Islet of Langerhans (tissue), 1 donor: ENCODE measurements at regions not wholly inside any gene's neighbourhood (a gene's known extent, or its start where the extent isn't known, plus 50 kb on each side); places are given as distances from the start of the nearest gene placed in this dataset.
"Not testable (repeated sequence)": the region's sequence is repeated elsewhere in the genome, so short reads cannot be mapped to it uniquely, and the experiment has no call there.

Source experiments
- FAIRE-seq: peaks from one replicate; lab custom pipeline; 2011; peaks lifted over from hg19 to GRCh38; lab: Jason Lieb, UNC

DNA sequence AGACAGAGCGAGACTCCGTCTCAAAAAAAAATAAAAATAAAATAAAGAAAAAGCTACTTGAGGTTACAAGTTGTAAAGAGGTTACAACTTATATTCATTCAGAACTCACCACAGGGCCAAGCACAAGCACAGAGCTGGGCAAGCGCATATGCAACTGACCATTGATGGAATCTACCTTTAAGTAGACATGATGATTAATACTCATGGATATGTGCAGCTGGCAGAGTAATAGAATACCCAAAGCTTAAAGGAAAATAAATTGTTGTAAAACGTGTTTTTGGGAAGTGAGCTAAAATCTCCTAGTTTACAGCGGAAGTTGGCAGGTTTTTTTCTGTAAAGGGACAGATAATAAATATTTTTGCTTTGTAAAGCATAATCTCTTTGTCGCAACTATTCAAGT, 111.6 kb downstream of the TMEM168 start:
- no peak for FAIRE-seq

DNA sequence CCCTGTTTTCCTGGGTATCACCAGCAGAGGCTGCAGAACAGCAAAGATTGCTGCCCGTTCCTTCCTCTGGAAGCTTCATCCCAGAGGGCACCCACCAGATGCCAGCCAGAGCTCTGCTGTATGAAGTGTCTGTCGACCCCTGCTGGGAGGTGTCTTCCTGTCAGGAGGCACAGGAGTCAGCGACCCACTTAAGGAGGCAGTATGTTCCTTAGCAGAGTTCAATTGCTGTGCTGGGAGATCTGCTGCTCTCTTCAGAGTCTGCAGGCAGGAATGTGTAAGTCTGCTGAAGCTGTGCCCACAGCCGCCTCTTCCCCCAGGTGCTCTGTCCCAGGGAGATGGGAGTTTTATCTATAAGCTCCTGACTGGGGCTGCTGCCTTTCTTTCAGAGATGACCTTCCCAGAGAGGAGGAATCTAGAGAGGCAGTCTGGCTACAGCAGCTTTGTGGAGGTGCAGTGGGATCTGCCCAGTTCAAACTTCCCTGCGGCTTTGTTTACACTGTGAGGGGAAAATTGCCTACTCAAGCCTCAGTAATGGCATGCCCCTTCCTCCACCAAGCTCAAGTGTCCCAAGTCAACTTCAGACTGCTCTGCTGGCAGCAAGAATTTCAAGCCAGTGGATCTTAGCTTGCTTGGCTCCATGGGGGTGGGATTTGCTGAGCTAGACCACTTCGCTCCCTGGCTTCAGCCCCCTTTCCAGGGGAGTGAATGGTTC, 100.6 kb downstream of the TMEM168 start:
- not testable (repeated sequence) for FAIRE-seq

DNA sequence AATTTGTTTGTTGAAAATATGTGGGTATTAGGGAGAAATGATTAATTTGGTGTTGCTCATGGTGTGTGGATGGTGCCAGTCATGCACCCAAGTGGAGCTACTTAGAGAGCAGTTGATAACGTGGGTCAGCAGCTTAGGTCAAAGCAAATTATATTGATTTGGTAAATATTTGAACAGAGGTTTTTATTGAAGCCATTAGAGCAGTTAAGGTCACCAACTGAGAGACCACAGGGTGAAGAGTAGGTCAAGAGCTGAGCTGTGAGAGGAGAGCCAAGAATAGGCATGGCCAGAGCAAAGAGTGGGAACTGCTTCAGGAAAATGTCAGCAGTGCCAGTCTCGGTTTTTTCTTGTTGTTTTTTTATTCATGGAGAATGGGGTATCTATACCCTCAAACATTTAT, 97.9 kb downstream of the TMEM168 start:
- FAIRE-seq, result peak; percentile 91

DNA sequence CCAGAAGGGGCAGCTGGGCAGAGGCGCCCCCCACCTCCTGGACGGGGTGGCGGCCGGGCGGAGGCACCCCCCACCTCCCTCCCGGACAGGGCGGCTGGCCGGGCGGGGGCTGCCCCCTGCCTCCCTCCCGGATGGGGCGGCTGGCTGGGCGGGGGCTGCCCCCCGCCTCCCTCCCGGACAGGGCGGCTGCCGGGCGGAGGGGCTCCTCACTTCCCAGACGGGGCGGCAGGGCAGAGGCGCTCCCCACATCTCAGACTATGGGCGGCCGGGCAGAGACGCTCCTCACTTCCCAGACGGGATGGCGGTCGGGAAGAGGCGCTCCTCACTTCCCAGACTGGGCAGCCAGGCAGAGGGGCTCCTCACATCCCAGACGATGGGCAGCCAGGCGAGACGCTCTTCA, 93.0 kb downstream of the TMEM168 start:
- not testable (repeated sequence) for FAIRE-seq

DNA sequence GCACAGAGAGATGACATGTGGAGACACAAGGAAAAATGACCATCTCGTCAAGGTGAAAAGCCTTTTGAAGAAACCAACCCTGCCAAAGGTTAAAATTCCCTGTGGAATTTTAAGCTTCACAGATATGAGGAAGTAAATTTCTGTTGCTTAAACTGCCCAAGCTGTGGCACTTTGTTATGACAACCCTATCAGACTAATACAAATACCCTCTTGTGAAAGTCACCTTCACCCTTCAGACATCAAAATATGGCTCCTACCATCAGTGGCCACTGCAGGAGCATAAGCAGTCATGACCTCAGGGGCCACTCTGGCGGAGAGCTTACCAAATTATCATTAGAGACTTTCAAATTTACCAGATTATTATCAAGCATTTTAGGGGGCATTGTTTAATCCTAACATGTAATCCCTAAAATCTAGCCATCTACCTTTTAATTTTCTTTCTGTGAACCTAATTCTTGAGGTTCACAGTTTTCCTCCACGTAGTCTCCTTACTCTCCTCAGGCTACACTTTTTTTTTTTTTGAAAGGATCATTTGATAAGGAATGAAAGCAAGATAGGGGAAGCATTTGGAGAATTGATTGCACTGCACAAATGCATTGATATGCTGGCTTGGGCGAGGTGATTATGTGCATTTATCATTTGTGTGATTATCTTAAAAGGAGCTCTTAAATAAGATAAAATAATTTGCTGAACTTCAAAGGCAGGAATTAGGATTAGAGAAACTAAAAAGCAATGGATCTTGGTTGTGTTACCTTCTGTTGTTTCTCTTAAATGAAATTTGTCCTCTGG, 90.3 kb downstream of the TMEM168 start:
- no peak for FAIRE-seq

DNA sequence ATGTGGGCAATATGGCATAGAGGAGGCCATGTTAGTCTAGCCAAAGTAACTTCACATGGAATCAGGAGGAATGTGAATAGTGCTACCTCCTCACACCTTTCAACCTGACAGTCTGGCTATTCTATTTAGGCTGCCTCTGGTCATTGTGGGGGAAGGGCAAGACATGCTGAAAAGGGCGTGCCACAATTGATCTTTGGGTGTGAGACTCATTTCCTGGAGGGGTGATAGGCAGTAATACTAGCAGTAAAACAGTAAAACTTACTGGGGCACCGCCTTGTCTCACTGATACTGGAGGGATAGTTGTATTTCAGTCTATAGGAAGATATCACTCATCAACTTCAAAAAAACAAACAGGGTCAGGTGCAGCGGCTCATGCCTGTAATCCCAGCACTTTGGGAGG, 88.7 kb downstream of the TMEM168 start:
- FAIRE-seq, result no peak

DNA sequence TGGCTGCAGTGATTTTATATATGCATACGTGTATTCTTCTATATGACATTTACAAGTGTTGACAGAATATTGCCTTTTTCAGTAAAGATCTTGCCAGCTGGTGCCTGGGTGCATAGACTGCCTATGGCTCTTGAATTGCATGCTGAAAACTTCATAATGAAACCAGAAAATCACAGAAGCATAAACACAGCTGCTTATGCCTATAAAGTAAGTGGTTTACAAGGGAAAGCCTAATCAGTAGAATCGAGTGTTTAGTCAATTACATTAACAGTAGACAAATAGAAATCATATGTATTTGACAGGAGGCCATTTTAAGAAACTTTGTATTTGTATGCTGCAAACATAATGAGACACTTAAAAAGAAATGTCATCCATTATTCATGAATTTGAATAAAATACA, 82.5 kb downstream of the TMEM168 start:
- FAIRE-seq, result no peak

DNA sequence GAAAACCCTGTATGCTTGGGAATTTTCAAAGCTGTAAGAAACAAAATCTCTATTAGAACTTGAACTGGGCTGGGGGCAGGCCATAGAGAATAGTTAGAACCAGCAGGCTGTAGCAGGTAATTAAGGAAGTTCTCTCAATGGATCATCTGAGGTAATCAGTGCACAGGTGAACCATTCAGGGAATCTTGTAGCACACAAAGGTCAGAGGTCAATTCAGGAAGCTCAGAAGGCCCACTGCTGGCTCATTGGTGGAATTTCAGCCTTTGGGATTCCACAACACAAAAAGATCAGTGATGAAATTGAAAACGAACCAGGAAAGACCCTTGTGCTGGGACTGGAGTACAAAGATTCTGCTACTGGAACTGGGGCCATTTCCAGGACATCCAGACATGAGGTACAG, 82.0 kb downstream of the TMEM168 start:
- FAIRE-seq, result no peak
